Astrocyte (in vitro differentiated cells and primary cell): ENCODE measurements at regions not wholly inside any gene's neighbourhood (a gene's known extent, or its start where the extent isn't known, plus 50 kb on each side); places are given as distances from the start of the nearest gene placed in this dataset.

Source experiments
- EZH2 ChIP-seq: IDR thresholded peaks from 2 replicates; pipeline ENCODE4 v1.6.1; 2012; ENCODE audit warnings: mild to moderate bottlenecking, low read length, inconsistent platforms; ENCODE audit not compliant: insufficient read depth
- TF ChIP-seq, protein P1 (sequence below): IDR thresholded peaks from 2 replicates; pipeline ENCODE4 v1.5.1; 2011; ENCODE audit warnings: low read depth, mild to moderate bottlenecking, inconsistent platforms, low read length, moderate library complexity; ENCODE audit not compliant: insufficient read depth

DNA sequence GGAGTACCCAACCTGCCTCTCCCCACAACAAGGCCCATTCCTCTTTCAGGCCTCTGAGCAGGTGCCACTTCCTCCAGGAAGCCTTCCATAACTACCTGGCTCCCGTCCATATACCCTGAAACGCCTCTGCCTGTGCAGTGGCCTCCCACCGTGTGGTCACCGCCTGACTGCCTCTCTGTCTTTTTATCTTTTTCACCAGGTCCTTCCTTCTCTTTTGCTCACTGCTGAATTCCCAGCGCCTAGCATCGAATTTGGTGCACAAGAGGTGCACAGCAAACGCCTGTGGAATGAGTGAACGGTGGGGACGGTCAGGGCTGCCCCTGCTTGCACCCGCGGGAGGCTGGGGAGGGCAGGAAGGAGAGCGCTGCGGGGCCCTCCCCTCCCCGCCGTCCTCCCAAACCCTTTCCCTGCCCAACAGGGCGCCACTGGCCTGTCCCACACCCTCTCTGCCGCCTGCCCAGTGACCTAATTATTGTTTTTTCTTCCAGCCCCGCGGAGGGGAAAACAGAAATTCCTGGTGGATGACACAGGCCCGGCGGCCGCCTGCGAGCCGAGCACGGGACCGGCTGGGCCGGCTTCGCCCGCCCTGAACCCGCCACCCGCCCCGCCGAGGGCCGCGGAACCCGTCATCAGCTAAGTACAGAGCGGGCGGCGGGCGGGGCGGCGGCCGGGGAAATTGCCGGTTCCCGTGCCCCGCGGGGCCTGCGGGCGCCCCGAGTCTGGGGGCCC, 140.1 kb downstream of the SMAD6 start:
- no peak for TF ChIP-seq EZH2
- TF ChIP-seq, protein P1, sequence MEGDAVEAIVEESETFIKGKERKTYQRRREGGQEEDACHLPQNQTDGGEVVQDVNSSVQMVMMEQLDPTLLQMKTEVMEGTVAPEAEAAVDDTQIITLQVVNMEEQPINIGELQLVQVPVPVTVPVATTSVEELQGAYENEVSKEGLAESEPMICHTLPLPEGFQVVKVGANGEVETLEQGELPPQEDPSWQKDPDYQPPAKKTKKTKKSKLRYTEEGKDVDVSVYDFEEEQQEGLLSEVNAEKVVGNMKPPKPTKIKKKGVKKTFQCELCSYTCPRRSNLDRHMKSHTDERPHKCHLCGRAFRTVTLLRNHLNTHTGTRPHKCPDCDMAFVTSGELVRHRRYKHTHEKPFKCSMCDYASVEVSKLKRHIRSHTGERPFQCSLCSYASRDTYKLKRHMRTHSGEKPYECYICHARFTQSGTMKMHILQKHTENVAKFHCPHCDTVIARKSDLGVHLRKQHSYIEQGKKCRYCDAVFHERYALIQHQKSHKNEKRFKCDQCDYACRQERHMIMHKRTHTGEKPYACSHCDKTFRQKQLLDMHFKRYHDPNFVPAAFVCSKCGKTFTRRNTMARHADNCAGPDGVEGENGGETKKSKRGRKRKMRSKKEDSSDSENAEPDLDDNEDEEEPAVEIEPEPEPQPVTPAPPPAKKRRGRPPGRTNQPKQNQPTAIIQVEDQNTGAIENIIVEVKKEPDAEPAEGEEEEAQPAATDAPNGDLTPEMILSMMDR = no peak
